Stimulated activated CD4-positive, alpha-beta T cell treated with anti-CD3 and anti-CD28 coated beads, Interleukin-12 subunit alpha, Interleukin-12 subunit beta, amount 100 ng/mL, for 4 hours (primary cell): ENCODE measurements at regions not wholly inside any gene's neighbourhood (a gene's known extent, or its start where the extent isn't known, plus 50 kb on each side); places are given as distances from the start of the nearest gene placed in this dataset.
"Not testable (repeated sequence)": the region's sequence is repeated elsewhere in the genome, so short reads cannot be mapped to it uniquely, and the experiment has no call there.

Source experiments
- DNase-seq: peaks from one replicate; pipeline ENCODE4 v3.0.0-alpha.2; 2020

DNA sequence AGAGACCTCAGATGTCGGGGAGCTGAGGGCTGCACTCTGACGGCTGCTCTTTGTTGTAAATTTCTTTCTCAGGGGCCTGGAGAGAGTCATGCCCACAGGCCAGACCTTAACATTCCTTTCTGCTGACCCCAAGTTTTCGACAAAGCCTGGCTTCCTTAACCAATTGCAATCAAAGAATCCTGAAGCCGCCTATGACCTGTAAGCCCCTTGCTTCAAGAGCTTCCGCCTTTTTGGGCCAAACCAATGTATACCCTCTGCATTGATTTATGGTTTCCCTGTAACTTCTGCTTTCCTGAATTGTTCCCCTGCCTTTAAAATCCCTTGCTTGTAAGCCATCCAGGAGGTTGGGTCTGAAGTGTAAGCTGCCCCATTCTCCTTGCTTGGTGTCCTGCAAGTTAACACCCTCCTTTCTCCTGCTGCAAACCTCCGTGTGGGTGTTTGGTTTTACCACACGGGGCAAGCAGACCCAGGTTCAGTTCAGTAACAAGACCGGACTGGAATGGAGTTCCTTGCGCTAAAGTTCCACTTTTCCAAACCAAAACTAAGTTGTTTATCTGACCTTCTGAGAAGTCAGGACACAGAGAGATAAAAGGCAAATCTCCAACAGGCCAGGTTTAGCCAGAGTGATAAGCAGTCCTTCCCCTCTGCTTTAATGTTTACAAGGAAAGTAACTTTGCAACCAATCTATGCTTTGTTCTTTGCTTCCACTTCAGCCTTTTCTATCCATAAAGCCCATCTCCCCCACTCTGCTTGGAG is 141.6 kb downstream of the KCNJ12 start:
- no peak for DNase-seq

DNA sequence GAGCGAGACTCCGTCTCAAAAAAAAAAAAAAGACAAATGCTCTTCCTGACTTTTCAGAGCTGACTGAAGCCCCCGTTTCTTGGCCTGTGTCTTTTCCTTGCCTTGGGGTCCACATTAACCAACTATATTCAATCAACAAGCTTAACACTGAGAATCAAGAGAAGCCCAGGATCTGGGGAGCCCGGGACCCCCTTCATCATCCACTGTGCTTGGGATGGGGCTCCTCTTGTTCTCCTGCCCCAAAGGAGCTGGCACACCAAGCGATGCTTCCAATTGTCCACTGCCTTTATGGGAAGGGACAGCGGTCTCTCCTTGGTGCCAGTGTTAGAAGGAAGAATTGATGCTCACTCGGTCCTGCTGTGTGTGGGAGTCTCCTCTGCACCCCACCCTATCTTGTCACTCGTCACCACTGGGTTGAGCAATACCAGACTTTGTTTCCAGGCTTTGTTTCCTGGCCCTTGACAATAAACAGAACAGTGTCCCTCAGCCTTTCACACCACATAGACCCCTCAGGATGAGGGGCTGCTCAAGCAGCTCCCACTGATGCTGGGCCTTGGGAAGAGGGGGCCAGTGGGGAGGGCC is 146.7 kb downstream of the KCNJ12 start:
- DNase-seq, result no peak

DNA sequence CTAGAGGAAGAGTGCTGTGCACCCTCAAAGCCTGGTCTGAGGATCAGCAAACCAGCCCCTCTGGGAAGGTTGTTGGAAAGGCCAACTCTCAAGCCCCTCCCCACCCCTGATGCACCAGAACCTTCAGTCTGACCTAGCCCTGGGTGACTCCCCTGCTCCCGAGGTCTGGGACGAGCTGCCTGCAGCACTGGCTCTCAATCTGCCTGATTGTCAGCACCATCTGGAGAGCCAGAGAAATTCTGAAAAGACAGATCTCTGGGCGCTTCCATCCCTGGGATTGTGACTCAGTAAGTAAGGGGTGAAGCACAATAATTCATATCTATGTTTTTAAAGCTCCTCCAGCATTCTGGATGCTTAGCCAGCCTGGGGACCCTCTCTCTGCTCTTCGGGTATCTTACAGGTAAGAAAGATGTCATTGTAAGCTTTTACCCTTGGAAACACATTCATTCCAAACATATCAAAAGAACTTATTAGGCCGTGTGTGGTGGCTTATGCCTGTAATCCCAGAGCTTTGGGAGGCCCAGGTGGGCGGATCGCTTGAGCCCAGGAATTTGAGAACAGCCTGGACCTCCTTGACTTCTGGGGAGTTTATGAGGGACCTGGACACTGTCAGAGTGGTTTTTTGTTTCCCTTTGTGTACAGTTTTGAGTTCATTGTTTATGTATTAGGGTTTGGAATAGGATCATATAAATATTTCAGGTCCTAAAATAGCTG is 147.5 kb downstream of the KCNJ12 start:
- DNase-seq, result no peak

DNA sequence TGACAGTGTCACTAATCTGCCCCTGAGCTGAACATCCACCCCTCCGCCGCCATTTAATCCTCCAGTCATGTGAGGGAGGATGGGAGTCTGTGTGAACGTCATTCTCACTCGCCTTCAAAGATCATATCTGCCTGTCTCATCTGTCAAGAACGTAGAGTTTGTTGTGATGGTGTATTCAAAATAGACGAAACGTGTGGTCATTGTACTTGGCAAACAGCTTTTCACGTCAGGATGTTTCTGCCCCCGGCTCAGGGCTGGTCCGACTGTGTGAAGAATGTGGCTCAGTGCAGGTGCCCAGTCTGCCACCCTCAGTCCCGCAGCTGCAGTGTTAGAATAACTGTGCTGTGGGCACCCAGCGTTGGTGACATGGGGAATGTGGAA is 148.0 kb downstream of the KCNJ12 start:
- no peak for DNase-seq

DNA sequence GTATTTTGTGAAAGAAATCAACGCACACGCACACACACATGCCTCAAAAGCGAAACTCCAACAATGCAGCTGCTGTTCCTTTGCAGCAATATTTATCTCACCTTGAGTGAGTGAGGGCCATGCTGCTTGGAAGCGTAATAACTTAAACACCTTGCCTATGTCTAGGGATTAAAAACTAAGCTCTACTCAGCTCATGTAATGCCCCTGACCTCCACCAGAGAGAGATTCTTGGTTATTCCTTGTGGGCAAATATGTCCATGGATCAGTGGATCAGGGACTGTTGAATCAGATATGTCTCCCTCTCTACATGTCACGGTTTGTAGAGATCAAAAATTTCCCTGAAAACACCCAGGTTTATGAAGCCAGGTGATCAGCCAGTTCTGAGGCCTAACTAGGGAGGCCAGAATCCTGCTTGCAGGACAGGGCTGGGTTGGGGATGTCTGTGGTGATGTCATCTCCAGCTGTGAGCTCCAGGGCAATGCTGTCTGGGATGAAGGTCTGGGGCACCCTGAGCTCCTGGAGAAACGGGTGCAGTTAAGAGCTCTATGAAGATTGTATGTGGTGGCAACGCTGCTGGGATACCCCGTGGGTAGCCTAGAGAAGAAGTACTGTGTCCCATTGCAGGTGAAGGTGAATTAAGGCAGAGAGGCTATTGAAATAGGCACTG is 149.4 kb downstream of the KCNJ12 start:
- DNase-seq, result no peak

DNA sequence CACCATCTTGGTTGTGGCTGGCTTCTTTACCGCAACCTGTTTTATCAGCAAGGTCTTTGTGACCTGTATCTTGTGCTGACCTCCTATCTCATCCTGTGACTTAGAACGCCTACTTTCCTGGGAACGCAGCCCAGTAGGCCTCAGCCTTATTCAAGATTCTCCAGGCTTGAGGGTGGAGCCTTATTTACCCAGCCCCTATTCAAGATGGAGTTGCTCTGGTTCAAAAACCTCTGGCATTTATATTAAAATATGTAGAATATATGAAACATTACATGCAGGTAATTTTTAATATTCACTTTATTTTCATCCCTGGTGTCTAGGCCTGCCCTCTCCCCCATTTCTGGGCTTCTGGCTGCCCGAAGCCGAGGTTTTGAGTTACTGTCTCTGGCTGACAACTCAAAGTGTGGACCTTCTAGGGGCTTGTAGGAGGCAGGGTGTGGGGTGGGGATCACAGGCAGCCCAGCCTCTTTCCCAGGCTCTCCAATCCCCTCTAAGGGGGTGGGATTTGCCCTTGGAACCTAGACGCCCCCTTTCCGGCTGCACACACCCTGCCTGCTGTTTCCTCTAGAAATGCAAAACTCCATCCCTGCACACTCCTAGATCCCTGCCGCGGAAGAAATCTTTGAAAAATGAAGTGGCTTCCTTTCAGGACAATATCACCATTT is 152.0 kb downstream of the KCNJ12 start:
- no peak for DNase-seq

DNA sequence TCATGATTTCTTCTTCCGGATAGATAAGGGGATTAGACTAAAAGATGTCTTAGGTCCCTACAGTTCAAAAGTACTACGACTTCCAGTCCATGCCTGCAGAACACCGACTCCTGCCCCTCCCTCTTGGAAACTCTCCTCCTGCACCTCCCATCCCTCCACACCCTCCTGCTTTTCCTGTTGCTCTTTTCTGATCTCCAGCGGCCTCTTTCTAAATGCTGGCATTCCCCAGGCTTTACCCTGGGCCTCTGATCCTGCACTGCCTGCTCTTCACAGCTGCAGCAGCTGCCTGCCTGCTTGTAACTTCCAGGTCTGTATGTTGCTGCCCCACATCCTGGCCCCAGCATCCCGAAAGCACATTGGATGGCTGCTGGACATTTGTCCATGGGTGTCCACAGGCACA is 154.2 kb downstream of the KCNJ12 start:
- no peak for DNase-seq

DNA sequence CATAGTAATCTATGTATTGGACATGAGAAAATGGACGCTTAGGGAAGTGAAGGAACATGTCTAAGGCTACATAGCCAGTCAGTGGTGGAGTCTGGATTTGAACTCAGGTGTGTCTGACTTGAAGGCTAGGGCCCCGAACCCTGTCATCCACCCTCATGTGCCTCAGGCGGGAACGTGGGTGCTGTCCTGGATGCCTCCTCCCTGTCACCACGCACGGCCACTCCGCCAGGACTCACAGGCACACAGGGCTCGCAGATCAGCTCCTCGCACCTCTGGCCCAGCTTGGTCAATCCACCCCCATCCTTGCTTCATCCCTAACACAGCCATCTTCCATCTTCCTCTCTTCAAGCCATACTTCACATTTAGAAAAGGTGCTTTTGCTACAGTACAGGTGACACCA is 154.7 kb downstream of the KCNJ12 start:
- no peak for DNase-seq

DNA sequence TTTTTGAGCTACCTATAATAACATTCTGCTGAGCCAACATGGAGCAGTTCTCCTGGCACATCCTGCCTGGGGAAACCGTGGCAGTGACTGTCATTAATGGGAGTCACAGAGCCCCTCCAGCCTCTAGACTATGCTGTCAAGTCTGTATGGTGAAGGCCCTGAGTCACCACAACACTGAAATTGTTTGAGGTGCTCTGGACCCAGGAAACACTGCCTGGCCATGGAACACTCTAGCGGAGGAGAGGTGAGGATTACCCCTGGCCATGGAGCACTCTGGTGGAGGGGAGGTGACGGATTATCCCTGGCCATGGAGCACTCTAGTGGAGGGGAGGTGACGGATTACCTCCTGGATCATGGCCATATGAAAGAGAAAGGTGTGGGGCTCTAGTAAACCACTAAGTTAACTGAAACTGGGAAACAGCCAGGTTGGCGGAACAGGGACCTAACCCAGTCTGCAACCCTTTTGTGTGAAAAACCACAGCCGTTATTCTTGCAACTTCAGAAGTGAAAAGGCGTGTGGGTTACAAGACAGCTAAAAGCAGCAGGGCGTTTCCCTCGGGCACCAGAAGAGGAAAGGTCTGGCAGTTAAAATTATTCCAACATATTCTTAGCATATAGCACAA is 156.7 kb downstream of the KCNJ12 start:
- no peak for DNase-seq

DNA sequence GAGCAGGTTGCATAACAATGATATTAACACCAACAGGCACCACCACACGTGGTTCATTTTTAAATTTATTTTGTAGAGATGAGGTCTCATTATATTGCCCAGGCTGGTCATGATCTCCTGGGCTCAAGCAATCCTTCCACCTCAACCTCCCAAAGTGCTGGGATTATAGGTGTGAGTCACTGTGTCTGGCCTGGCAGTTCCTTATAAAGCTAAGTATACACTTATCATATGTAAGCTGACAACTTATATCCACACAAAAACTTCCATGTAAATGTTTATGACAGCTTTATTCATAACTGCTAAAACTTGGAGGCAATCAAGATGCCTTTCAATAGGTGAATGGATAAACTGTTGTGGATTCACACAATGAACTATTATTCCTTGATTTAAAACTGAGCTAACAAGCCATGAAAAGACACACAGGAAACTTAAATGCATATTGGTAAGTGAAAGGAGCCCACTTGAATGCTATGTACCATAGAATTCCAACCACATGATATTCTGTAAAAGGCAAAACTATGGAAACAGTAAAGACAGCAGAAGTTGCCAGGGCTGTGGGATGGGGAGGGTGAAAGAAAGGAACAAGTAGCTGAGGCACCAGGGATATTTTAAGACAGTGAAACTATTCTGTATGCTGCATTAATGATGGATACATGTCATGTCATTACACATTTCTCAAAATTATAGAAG is 156.5 kb upstream of the KCNJ18 start:
- no peak for DNase-seq

DNA sequence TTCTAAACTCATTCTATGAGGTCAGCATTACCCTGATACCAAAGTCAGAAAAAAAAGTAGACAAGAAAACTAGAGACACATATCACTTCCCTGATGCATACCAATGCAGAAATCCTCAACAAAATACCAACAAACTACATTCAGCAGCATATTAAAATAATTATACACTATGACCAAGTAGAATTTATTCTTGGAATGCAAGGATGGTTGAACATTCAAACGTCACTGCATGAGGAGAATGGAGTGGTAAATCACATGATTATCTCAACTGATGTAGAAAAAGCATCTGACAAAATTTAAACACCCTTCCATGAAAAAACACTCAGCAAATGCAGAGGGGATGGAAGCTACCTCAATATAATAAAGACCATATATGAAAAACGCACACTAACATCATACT is 155.0 kb upstream of the KCNJ18 start:
- no peak for DNase-seq

DNA sequence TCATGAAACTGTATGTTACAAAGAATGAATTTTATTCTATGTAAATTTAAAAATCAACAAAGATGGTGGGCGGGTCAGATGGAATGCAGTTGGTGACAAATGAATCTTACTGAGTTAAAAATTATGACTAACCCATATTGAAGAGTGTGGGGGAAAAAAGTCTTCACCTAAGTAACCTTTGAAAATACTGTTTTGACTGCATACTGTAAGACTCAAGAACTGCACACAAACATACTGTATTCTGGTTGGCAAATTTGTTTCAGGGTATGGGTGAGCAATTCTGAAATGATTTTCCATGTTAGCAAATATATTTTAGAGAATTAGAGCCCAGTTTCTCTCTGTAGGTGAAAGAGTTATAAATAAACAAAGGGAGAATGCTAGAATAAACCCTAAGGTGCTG is 153.7 kb upstream of the KCNJ18 start:
- DNase-seq, result no peak

DNA sequence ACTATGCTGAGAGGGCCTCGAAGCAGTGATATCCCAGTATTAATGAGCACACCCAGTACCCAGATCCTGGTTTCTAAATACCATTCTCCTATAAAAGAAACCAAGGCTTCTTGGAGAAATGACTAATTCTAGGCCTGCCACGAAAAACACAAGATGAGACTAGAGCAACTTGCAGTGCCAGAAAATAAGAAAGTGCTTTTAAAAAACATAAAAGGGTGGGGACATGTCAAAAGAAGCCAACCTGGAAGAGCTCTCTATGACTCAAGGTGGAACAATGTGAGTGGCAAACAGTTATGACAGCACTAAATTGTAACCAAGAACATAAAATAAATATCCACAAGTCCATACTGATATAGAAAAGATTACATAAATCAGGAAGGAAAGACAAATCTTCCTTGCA is 153.2 kb upstream of the KCNJ18 start:
- no peak for DNase-seq

DNA sequence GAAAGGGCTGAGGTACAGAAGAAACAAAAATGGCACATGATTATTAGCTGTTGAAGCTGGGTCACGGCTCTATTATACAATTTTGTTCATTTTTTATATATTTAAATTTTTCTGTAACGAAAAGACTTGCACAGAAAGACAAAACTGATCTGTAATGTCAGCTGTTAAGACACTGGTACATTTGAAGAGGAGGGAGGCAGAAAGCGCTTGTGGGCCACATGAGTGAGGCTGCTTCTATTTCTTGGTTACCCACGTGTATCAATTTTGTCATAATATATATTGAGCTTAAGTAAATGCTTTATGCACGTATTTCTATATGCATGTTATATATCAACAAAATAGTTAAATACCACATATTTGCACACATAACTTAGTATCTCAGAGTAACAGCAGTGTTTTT is 151.8 kb upstream of the KCNJ18 start:
- no peak for DNase-seq

DNA sequence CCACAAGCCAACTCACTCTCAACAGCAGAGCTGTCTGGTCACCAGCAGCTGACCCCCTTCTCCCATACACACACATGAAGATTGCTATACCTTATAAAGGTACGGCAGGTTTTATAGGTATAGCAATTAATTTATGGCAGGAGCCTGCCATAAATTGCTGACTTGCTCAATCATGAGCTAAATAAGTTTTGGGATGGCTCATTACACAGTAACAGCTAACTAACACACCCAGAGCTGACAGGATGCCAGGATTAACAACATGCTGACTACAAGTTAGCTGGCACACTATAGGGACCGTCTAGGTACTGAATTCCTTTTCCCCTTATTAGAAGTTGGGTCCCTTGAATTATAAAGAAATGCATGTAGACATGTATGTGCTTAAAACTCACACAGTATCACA is 150.3 kb upstream of the KCNJ18 start:
- DNase-seq, result no peak

DNA sequence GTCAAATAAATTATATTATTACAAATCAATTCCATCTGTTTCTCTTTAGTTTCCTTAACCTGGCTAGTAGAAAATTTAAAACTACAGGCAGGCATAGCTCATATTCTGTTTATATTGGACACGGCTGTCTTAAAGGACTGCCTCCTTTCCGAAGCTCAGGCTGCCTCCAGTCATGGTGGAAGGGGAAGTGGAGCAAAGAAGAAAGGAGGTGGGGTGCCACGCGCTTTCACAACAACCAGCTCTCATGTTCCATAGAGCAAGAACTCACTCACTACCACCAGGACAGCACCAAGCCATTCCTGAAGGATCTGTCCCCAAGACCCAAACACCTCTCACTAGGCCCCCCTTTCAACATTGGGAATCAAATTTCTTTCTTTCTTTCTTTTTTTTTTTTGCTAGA is 149.3 kb upstream of the KCNJ18 start:
- DNase-seq, result no peak

DNA sequence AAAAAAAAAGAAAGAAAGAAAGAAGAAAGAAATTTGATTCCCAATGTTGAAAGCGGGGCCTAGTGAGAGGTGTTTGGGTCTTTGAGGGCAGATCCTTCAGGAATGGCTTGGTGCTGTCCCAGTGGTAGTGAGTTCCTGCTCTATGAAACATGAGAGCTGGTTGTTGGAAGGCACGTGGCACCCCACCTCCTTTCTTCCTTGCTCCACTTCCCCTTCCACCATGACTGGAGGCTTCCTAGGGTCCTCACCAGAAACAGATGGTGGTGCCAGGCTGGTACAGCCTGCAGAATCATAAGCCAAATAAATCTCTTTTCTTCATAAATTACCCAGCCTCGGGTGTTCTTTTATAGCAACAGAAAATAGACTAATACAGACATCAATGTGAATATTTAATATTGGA is 147.3 kb upstream of the KCNJ18 start:
- no peak for DNase-seq

DNA sequence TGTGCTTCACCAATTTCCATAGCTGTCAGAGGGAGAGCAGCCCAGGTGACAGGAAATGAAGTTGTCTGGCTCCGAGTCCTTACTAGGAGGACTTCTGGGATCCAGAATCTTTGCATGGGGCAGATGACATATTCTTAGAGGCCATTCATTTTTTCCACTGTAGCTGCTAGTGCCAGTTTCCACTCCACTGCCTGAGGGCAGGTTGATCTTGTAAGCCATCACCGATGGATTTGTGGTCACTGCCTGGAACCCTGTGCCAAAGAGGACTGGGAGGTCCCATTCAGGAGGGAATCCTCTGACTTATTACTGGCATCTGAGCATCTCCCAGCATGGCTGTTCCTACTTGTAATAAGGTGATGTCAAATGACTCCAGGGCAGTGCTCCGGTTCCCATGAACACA is 144.1 kb upstream of the KCNJ18 start:
- no peak for DNase-seq

DNA sequence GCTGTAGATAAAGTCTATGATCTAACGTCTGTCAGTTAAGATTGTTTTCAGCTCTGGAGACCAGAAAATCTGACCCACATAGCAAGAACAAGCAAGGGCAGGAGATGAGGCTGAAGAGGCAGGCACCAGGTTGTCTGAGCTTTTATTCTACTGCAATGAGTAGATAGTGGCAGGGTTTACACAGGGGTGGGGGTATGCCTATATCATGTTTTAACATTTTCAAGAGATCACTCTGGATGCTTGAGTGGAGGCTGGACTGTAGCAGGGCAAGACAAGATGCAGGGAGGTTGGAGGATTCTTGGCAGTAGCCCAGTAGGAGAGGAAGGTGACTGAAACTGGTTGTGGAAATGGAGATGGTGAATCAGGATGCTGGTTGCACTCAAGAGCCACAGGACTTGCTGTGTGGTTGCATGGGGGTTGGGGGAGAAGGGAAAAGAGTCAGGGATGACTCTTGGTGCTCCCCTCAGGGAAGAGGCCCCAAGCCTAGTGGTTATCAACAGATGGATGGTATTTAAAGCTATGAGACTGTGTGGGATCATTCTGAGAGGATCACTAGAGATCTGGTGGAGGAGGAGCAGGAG is 143.1 kb upstream of the KCNJ18 start:
- no peak for DNase-seq

DNA sequence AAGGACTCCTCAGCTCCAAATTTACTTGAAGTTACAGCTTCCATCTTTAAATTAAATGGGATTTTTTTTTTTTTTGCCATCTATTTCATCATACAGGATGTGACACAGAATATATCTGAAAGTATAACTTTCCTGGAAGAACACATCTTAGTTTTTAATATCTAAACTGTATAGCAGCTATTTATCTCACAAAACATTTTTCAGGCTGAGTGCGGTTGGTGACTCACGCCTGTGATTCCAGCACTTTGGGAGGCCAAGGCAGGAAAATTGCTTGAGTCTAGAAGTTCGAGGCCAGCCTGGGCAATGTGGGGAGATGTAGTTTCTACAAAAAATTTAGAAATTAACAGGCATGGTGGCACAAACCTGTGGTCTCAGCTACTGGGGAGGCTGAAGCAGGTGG is 142.3 kb upstream of the KCNJ18 start:
- not testable (repeated sequence) for DNase-seq

DNA sequence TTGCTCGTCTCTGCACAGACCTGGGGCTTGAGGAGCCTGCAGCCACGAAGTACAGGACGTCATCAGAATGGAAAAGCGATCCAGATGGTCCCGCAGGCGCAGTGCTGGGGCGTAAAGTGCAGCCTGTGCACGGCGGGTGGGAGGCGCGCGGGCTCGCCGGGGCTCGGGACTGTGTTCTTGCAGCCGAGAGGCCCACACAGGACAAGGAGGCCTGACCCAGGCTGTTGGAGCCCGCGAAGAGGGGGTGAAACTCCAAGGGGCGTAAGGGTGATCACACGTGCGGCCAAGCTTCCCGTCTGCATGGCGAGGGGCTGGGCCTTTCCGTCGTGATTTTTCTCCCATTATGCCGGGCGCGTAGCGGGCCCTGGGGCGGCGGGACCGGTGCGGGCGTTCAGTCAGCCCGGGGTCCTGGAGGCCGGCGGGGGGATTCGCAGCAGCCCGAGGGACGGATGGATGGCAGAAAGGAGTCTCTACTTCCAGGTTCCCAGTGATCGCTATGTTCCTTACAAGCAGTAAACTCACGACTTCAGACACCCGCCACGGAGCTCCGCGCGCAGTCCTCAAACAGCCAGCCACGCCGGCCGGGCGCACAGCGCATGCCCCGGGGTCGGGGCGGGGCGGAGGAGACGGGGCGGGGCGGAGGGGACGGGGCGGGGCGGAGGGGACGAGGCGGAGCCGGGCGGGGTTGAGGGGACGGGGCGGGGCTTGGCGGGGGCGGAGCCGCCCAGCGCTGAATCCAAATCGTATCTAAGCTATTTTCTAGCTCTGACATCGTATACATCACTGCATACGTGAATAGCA is 141.0 kb upstream of the KCNJ18 start:
- peak; percentile 84 for DNase-seq
